Amygdala (tissue), 56 donors: ENCODE measurements at regions not wholly inside any gene's neighbourhood (a gene's known extent, or its start where the extent isn't known, plus 50 kb on each side); places are given as distances from the start of the nearest gene placed in this dataset.

ENCODE experiments used
- DNase-seq, 56 donors: peaks; one replicate each; lab custom pipeline; 2025; lab: John Stamatoyannopoulos, UW

DNA sequence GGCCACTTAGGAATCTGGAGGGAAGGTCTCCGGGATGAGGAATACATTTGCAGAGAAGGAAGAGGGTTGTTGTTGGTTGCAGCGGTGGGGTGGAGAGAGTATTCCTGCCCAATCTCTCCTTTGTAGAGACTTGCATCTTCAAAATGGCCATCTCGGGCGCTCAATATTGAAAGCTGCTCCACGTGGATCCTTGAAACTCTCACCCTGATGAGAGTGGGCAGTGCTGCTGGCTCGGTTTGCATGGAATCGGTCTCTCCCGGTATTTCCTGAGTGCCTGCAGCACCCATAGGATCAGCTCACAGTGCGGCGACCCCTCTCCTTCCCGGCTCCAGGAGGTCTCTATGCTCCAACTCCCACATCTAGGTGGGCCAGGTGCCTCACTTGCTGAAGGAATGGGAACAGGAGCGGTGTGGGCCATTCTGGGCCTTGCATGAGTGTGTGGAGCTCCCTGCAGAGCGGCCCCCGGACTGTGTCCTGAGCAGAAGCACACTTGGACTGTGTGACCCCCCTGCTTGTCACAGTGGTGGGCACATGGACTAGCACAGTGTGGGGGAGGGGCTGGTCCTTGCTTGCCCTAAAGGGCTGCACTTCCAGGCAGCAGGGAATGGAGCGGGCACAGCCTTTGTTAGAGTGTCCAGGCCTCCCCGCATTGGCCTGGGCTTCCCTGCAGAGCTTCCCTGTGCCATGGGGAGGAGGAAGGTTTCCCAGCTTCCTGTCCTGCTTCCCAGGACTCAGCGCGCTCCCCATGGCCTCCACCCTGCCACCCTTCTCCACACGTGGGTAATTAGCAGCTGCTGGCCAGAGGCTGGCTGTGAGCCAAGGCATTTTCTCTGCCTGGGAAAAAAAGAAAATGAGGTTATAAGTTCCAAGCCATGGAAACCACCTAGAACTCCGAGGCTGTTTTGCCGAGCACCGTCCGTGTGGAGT lies 139.3 kb downstream of the IRF8 start:
- DNase-seq = peak in 8 of 56 donors; percentile 11 to 40 (median 20)

DNA sequence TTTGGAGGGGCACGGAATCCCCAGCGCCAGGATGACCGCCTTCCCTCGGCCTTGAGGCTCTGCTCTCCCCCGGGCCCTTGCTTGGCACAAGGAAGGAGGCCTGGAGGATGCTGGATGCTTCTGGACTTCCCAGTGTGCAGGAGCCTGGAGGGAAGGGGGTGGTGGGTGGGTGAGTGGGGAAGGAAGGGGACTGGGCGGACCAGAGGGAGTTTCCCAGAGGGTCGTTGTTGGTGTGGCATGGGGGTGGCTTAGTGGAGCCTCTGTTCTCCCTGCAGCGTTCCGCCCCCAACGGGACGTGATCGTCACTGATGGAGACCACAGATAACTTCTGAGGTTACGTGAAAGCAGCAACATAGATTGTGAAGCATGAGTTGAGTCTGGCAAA lies 140.0 kb downstream of the IRF8 start:
- DNase-seq = no peak

GRCh38 chr16:86039606-86040005 lies 140.6 kb downstream of the IRF8 start:
- DNase-seq = no peak

- DNase-seq = no peak
Observed at GRCh38 chr16:86040496-86040895, 141.5 kb downstream of the IRF8 start.

GRCh38 chr16:86041215-86041614 lies 142.3 kb downstream of the IRF8 start:
- DNase-seq = no peak

DNA sequence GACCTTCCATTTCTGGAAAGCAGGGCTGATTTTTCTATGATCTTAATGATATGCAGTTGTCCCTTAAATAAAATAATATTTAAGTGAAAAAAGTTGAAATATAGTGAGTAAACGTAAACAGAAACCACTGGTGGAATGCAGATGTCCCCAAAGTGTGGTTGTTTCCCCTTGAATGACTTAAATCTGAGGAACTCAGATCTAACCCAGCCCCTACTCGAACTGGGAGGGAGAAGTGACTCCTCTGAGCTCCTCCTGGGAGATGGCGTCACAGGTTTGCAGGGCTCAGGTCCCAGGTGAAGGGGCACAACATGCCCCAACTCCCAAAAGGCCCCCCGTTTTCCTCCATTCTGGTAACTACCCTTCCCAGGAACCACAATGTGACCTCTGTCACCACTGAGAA lies 142.8 kb downstream of the IRF8 start:
- no peak for DNase-seq

- no peak for DNase-seq
Observed at GRCh38 chr16:86042393-86042792, 143.4 kb downstream of the IRF8 start.

DNA sequence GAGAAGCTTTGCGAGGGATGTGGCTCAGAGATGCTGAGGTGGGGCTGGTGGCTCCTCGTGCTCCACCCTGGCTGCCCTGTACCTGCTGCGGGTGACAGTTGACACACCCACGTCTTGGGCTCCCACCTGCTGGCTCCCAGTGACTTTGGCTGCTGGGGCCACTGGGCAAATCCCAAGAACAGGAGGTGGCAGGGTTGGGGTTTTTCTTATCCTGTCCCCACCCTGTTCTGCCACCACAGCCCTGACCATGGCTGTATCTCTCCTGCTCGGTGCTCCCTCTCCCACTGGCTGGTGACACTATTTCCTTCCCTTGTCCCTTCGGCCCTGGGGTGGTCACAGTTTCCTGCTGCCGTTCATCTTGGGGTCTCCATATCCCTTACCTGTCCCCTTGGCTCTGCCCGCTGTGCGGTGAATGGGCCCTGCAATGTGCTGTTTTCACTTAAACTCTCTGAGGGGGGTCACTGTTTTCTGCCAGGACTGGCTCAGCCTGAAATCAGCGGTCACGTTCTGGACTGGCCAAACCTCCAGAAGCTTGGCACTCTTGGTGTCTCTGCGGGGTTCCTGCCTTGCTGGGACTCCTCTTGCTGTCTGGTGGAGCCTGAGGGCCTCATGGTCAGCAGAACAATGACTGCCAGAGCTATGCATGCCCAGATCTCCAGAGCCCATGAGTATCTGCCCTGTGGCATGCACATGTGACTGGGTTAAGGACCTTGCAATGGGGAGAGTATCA lies 144.2 kb downstream of the IRF8 start:
- no peak for DNase-seq

DNA sequence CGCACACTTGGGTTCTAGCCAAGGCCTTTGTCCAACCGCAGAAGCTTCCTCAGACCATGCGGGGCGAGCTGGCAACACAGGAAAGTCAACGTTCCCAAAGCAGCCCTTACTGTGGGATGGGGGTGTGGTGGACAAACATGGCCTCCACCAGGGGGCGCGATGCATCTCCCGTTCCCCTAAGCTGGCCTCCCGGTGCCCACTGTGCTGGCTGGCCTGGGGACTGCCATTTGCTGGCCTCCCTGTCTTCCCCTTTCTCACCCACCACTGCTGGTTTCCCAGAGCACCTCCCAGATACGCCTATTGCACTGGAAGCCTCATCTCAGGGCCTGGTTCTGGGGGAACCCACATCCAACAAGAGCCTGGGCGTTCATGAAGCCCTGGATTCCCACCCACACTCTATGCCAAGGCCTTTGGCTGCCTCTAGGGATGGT lies 145.3 kb downstream of the IRF8 start:
- DNase-seq = peak in 1 of 56 donors; percentile 28

- DNase-seq = no peak
Observed at GRCh38 chr16:86044881-86045590, 146.1 kb downstream of the IRF8 start.

- no peak for DNase-seq
Observed at GRCh38 chr16:86045591-86045971, 146.6 kb downstream of the IRF8 start.

DNA sequence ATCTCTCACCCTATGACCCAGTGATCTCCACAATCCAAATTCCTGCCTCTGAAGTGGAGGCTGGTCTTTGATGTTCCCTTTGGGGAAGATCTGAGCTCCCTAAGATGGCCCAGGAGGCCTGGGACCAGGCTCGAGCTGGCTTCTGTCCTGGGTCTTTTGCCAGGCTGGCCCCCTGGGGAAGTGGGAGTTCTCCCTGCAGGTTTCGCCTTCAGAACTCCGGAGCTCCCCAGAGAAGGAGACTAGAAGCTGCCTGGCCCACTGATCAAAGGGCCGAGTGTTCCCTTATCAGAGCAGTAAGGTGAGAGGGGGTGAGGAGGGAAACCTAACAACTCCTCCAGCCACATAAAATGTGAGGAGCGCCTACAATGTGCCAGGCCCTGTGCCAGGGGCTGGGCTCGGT lies 147.1 kb downstream of the IRF8 start:
- no peak for DNase-seq

DNA sequence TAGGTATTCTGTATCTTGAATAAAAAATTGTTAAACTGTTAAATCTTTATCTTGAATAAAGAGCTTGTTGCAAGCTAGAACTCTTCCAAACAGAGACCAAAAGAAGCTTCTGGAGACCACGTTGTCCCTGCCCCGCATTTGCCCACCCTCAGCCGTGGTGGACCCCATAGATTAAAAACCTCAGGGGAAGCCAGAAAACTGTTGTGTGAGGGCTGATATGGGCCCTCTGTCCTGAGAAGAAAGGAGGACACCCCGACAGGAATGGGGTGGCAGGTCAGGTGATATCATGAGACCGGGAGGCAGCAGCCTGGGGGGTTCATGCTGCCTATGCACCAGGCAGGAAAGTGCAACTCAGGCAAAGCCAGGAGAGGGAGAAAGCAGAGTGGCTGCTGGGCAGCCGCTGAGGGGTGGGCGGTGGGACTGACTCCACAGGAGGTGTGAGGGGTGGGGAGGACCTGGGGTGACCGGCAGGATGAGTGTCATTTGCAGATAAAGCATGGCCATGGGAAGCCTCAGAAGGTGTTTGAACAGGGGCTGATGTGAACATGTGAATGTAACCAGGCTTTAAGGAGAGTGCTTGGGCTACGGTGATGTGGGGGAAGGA lies 147.8 kb downstream of the IRF8 start:
- DNase-seq = no peak

DNA sequence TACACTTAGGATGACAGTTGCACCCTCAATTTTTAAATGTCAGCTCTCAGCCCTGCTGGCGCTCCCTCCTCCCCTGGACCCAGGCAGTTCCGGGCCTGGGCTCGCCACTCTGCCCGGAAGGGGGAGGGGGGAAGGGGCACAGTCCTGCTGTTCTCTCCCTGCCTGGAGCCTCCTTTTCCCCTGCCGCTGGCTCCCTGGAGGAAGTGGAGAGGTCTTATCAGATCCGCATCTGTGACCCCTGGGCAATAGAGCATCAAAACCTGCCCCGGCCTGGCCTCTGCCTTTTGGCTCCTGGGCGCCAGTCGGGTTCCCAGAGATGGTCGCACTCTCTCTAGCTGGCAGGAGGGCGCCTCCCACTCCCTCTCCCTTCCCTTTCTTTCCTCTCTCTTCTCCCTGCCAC lies 149.3 kb downstream of the IRF8 start:
- no peak for DNase-seq

- DNase-seq = no peak
Observed at GRCh38 chr16:86048882-86049585, 150.1 kb downstream of the IRF8 start.

- DNase-seq = no peak
Observed at GRCh38 chr16:86049641-86050040, 150.7 kb downstream of the IRF8 start.

GRCh38 chr16:86050111-86050510 lies 151.1 kb downstream of the IRF8 start:
- no peak for DNase-seq

DNA sequence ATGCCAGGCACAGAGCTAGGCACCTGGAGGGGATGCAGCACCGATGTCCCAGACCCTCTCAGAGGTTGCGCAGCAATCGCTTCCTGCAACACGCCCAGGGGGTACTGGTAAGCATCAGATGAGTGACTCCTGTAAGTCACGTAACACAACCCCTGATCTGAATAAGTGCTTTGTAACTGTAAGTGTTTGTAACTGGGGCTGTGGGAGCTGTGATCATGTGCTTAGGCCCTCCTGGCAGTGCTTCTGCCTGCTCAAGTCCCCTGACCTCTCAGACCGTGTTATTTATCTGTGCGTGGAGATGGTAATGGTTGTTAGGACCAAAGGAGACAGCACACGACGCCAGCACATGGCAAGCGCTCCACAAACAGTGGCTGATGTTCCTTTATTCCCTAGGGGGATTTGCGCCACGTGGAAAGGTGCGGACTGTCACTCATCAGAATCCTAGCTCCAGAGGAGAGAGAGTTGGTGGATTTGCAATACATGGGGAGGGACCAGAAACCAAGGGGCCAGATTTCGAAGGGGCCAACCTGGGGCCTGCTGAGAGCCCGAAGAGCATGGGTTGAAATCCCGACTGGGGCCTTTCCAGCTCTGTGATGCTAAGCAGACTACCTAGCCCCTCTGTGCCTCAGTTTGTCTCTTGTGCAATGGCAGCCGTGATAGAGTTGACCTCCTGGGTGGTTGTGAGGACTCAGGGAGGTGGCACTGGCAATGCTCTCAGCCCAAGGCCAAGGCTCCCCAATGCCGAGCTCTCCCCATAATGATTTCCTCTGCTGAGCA lies 151.8 kb downstream of the IRF8 start:
- DNase-seq = no peak

DNA sequence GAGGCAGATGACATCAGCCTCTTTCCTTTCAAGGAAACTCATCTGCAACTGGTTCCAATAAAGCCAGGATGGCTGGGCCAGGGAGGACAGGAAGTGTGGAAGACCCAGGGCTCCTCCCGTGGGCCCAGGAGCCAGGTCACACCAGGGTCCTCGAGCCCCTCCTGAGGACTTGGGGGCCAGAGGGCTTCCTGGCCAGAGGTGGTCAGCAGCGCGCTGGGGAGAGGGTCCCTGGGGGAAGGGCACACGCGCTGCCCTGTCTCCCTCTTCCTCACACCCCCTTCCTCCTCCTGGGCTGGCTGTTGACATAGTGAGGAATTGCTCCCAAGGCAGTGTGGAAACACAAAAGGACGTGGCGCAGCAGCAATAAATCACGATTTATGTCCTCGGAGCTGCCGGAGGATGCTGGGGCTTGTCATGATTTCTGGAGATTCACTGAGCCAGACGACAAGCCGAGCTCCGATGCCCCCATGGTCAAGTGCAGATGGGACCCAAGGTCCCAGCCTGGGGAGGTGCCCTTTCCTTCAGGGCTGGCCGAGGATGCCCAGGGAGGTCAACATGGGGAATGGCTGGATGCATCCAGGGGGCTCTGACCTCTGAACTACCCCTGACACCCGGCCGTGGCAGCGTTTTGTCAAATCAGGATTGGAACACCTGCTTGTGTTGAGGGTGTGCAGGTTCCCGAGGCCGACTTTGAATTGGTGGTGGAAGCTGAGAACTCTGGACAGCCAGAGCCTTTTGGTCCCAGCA lies 152.6 kb downstream of the IRF8 start:
- DNase-seq = no peak
